IMR-90 (cell line): ENCODE measurements at regions not wholly inside any gene's neighbourhood (a gene's known extent, or its start where the extent isn't known, plus 50 kb on each side); places are given as distances from the start of the nearest gene placed in this dataset.

Source experiments
- ATAC-seq: fragments of 200-7000 bp; cut with Tn5 transposase; 2 replicates; pipeline ENCODE4 v1.9.1; 2020; ENCODE audit warnings: low read depth, mild to moderate bottlenecking, moderate library complexity
- BruUV-seq: library from RNA; stranded (reverse); fragments of 400-500 nt; replicated peaks from 2 replicates; lab custom pipeline; 2021; lab: Mats Ljungman, UMichigan
- CTCF ChIA-PET: fragments of 300-600 bp; formaldehyde crosslinking; extraction: SDS; loops from one replicate; lab custom pipeline; 2021; ENCODE audit warnings: antibody characterized with exemption; lab: Yijun Ruan, JAX
- POLR2A ChIA-PET: fragments of 300-600 bp; sonication (Branson Sonifier 250); formaldehyde crosslinking; loops from one replicate; lab custom pipeline; 2022; ENCODE audit warnings: antibody characterized with exemption; ENCODE audit not compliant: unreplicated experiment; lab: Charles Lee
- DNase-seq: peaks from one replicate; pipeline ENCODE4 v3.0.0; 2013
- H2AFZ ChIP-seq: replicated peaks from 2 replicates; pipeline ENCODE3; 2013; ENCODE audit warnings: low read length, mild to moderate bottlenecking; ENCODE audit not compliant: poor library complexity
- H2AK5ac ChIP-seq: 2 replicates; pipeline ENCODE4 v1.6.1; 2013; ENCODE audit warnings: low read depth, low read length, inconsistent platforms
- H2AK9ac ChIP-seq: replicated peaks from 2 replicates; pipeline ENCODE3; 2013; ENCODE audit warnings: mild to moderate bottlenecking, low read depth, low read length, moderate library complexity; ENCODE audit not compliant: poor library complexity
- H2BK120ac ChIP-seq: 2 replicates; pipeline ENCODE4 v1.6.1; 2013; ENCODE audit warnings: low read depth, low read length, inconsistent platforms
- H2BK15ac ChIP-seq: 3 replicates; pipeline ENCODE4 v1.6.1; 2013; ENCODE audit warnings: low read depth, low read length, inconsistent platforms
- H2BK20ac ChIP-seq: 2 replicates; pipeline ENCODE4 v1.6.1; 2013; ENCODE audit warnings: low read depth, mild to moderate bottlenecking, inconsistent platforms, low read length, moderate library complexity
- H2BK5ac ChIP-seq: 2 replicates; pipeline ENCODE4 v1.6.1; 2013; ENCODE audit warnings: mild to moderate bottlenecking, low read depth, low read length, inconsistent platforms; ENCODE audit not compliant: poor library complexity, severe bottlenecking
- H3K14ac ChIP-seq: replicated peaks from 2 replicates; pipeline ENCODE4 v1.6.1; 2013; ENCODE audit warnings: low read depth, low read length, inconsistent platforms
- H3K18ac ChIP-seq: 2 replicates; pipeline ENCODE4 v1.6.1; 2013; ENCODE audit warnings: low read depth, low read length, control low read depth
- H3K23ac ChIP-seq: 2 replicates; pipeline ENCODE4 v1.6.1; 2013; ENCODE audit warnings: low read depth, low read length, inconsistent platforms
- H3K27ac ChIP-seq: 2 replicates; pipeline ENCODE4 v1.5.1; 2013; ENCODE audit warnings: mild to moderate bottlenecking, control low read depth, low read length; ENCODE audit not compliant: insufficient read depth
- H3K27me3 ChIP-seq: 2 replicates; pipeline ENCODE4 v1.6.1; 2013; ENCODE audit warnings: low read length; ENCODE audit not compliant: control insufficient read depth, insufficient read depth
- H3K36me3 ChIP-seq: 2 replicates; pipeline ENCODE4 v1.6.1; 2013; ENCODE audit warnings: low read length, mixed read lengths; ENCODE audit not compliant: control insufficient read depth, insufficient read depth
- H3K4ac ChIP-seq: 2 replicates; pipeline ENCODE4 v1.6.1; 2013; ENCODE audit warnings: low read depth, low read length, inconsistent platforms
- H3K4me1 ChIP-seq: 2 replicates; pipeline ENCODE4 v1.6.1; 2013; ENCODE audit warnings: low read length, mixed read lengths; ENCODE audit not compliant: control insufficient read depth, insufficient read depth
- H3K4me2 ChIP-seq: 2 replicates; pipeline ENCODE4 v1.6.1; 2013; ENCODE audit warnings: low read depth, mild to moderate bottlenecking, control low read depth, low read length, moderate library complexity
- H3K4me3 ChIP-seq: 2 replicates; pipeline ENCODE4 v1.5.1; 2013; ENCODE audit warnings: low read depth, mild to moderate bottlenecking, control low read depth, low read length, moderate library complexity; ENCODE audit not compliant: insufficient read depth
- H3K56ac ChIP-seq: 2 replicates; pipeline ENCODE4 v1.6.1; 2013; ENCODE audit warnings: low read length, inconsistent platforms; ENCODE audit not compliant: insufficient read depth; ENCODE audit errors: extremely low read depth
- H3K79me1 ChIP-seq, 2 experiments: 2 replicates each; pipeline ENCODE4 v1.6.1; 2013; ENCODE audit warnings: low read length in 2 of 2, inconsistent platforms in 1 of 2, low read depth in 1 of 2
- H3K9ac ChIP-seq: 2 replicates; pipeline ENCODE4 v1.6.1; 2013; ENCODE audit warnings: low read depth, low read length, control low read depth
- H3K9me1 ChIP-seq: 2 replicates; pipeline ENCODE4 v1.6.1; 2013; ENCODE audit warnings: low read length, inconsistent platforms; ENCODE audit not compliant: insufficient read depth
- H3K9me3 ChIP-seq: 2 replicates; pipeline ENCODE4 v1.6.1; 2013; ENCODE audit warnings: low read length; ENCODE audit not compliant: control insufficient read depth, insufficient read depth
- H4K20me1 ChIP-seq: 2 replicates; pipeline ENCODE4 v1.6.1; 2013; ENCODE audit warnings: low read length, inconsistent platforms; ENCODE audit not compliant: insufficient read depth
- H4K5ac ChIP-seq: 2 replicates; pipeline ENCODE4 v1.6.1; 2013; ENCODE audit warnings: mild to moderate bottlenecking, low read depth, low read length, control low read depth
- H4K8ac ChIP-seq, 2 experiments: 2 replicates each; pipeline ENCODE4 v1.6.1; 2013; ENCODE audit warnings: low read depth in 2 of 2, low read length in 2 of 2, control low read depth in 1 of 2, inconsistent platforms in 1 of 2
- H4K91ac ChIP-seq: 2 replicates; pipeline ENCODE4 v1.6.1; 2013; ENCODE audit warnings: low read depth, low read length, inconsistent platforms; ENCODE audit not compliant: insufficient read depth
- BHLHE40 ChIP-seq: fragments of 150-350 bp; IDR thresholded peaks from 2 replicates; pipeline ENCODE4 v1.6.1; 2016; ENCODE audit warnings: mild to moderate bottlenecking, low read depth, low read length
- CEBPB ChIP-seq: IDR thresholded peaks from 2 replicates; pipeline ENCODE4 v1.6.1; 2012; ENCODE audit warnings: low read depth, low read length, improper control_type of control experiment
- CHD1 ChIP-seq: IDR thresholded peaks from 2 replicates; pipeline ENCODE4 v1.6.1; 2012; ENCODE audit warnings: low read depth, low read length, improper control_type of control experiment
- FOS ChIP-seq: fragments of 150-350 bp; IDR thresholded peaks from 2 replicates; pipeline ENCODE4 v1.6.1; 2016; ENCODE audit warnings: low read depth, low read length
- MAZ ChIP-seq: IDR thresholded peaks from 2 replicates; pipeline ENCODE4 v1.6.1; 2012; ENCODE audit warnings: low read depth, mild to moderate bottlenecking, low read length, improper control_type of control experiment, moderate library complexity, borderline replicate concordance
- MXI1 ChIP-seq: IDR thresholded peaks from 2 replicates; pipeline ENCODE4 v1.6.1; 2012; ENCODE audit warnings: low read depth, mild to moderate bottlenecking, low read length, moderate library complexity, borderline replicate concordance
- POLR2A ChIP-seq: IDR thresholded peaks from 2 replicates; pipeline ENCODE4 v1.6.1; 2012; ENCODE audit warnings: mild to moderate bottlenecking, low read depth, low read length
- RAD21 ChIP-seq: IDR thresholded peaks from 2 replicates; pipeline ENCODE4 v1.6.1; 2012; ENCODE audit warnings: low read length, improper control_type of control experiment
- WGBS, 2 experiments: methylation state at CpG; one replicate each; pipeline versions ENCODE4 v1.1.5 to v1.1.7; 2013; ENCODE audit warnings: missing lambda C conversion rate in 2 of 2; ENCODE audit not compliant: insufficient read length in 1 of 2; ENCODE audit errors: extremely low coverage in 2 of 2; 5-methylcytosine and 5-hydroxymethylcytosine counted together
- dilution Hi-C: fragments of 300-500 bp; cut with HindIII; formaldehyde crosslinking; loops from one replicate; pipeline ENCODE4 v1.14.3; 2018; ENCODE audit warnings: low sequenced_read_pairs; ENCODE audit not compliant: unreplicated experiment
- in situ Hi-C: fragments of 300-500 bp; cut with MboI; formaldehyde crosslinking; loops from 3 replicates; pipeline ENCODE4 v1.14.3; 2019; ENCODE audit warnings: low sequenced_read_pairs, inconsistent platforms, mixed read lengths
- intact Hi-C: fragments of 100-400 bp; cut with micrococcal nuclease; formaldehyde crosslinking; loops from 2 replicates; pipeline ENCODE4 v1.10.0; 2022
- TF ChIP-seq, protein P1 (sequence below): conservative IDR thresholded peaks from 2 replicates; pipeline ENCODE4 v1.5.1; 2012; ENCODE audit warnings: mild to moderate bottlenecking, low read depth, low read length, improper control_type of control experiment

DNA sequence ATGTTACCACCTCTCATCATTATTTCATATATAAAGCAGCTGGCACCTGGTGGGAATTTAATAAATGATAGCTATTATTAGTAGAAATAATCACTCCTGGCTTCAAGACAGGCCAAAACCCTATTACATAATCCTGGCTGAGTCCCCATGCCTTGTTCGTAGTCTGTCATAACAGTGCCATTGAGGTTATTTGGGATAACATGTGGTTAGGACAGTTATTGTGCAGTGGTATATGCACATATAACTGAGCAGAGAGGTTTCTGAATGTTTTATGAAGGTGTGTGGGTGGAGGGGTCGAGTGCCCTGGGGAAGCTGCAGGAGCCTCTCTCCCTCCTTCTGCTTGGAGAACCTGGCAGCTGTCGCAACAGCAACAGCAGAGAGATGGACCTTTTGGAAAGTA, 162.4 kb upstream of the NABP1 start:
- H3K9me1 ChIP-seq, result no peaks in the 10 kb centered on the region
- dilution Hi-C loops, result no loop called here
- ChIA-PET CTCF (interaction anchor here (1.5 kb wide), 1 partner anchor 297 kb away, joined by 5 read pairs; no protein-coding TSS in a partner anchor), POLR2A (no interaction called here)
- no peak overlapping the region for H3K4me3 ChIP-seq
- in situ Hi-C loops, result no loop called here
- H4K8ac ChIP-seq, result no peak overlapping the region
- no peaks in the 10 kb centered on the region for H3K9me3 ChIP-seq
- no peak overlapping the region for H3K9ac ChIP-seq
- H4K20me1 ChIP-seq, result no peaks in the 10 kb centered on the region
- H2BK20ac ChIP-seq, result no peak overlapping the region
- H2BK5ac ChIP-seq, result no peak overlapping the region
- peaks cover 6% of the 10 kb centered on the region for H3K4me1 ChIP-seq
- intact Hi-C loops, result no loop called here
- H3K27me3 ChIP-seq, result no peaks in the 10 kb centered on the region; the same call in 1 of the 2 replicates
- DNase-seq, result no peak
- no peak overlapping the region for H2AK9ac ChIP-seq
- no peak overlapping the region for H3K56ac ChIP-seq
- no peak overlapping the region for H4K91ac ChIP-seq
- H3K4me2 ChIP-seq, result no peak overlapping the region
- H3K27ac ChIP-seq, result no peak overlapping the region
- H2AFZ ChIP-seq, result no peak overlapping the region
- no peak overlapping the region for H4K5ac ChIP-seq
- no peaks in the 10 kb centered on the region for H3K79me1 ChIP-seq
- H3K36me3 ChIP-seq, result no peaks in the 10 kb centered on the region
- no peak overlapping the region for H2AK5ac ChIP-seq
- H3K4ac ChIP-seq, result no peak overlapping the region
- H2BK15ac ChIP-seq, result no peak overlapping the region
- H2BK120ac ChIP-seq, result no peak overlapping the region
- no peak for TF ChIP-seq CEBPB
- TF ChIP-seq FOS, result no peak
- no peak for TF ChIP-seq BHLHE40
- no peak for TF ChIP-seq RAD21
- TF ChIP-seq MXI1, result no peak
- TF ChIP-seq, protein P1, sequence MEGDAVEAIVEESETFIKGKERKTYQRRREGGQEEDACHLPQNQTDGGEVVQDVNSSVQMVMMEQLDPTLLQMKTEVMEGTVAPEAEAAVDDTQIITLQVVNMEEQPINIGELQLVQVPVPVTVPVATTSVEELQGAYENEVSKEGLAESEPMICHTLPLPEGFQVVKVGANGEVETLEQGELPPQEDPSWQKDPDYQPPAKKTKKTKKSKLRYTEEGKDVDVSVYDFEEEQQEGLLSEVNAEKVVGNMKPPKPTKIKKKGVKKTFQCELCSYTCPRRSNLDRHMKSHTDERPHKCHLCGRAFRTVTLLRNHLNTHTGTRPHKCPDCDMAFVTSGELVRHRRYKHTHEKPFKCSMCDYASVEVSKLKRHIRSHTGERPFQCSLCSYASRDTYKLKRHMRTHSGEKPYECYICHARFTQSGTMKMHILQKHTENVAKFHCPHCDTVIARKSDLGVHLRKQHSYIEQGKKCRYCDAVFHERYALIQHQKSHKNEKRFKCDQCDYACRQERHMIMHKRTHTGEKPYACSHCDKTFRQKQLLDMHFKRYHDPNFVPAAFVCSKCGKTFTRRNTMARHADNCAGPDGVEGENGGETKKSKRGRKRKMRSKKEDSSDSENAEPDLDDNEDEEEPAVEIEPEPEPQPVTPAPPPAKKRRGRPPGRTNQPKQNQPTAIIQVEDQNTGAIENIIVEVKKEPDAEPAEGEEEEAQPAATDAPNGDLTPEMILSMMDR, result no peak
- TF ChIP-seq POLR2A, result no peak
- no peak for TF ChIP-seq CHD1
- no peak for TF ChIP-seq MAZ
- H3K23ac ChIP-seq, result no peak overlapping the region
- H3K18ac ChIP-seq, result no peak overlapping the region
- H3K14ac ChIP-seq, result no peak overlapping the region
- ATAC-seq, result no peak
- WGBS, 2 experiments, result no CpG with 5 or more reads among the region's 3 CpGs
- no TSS peak for BruUV-seq
